Mucosa of descending colon (tissue), 3 donors: ENCODE measurements at regions not wholly inside any gene's neighbourhood (a gene's known extent, or its start where the extent isn't known, plus 50 kb on each side); places are given as distances from the start of the nearest gene placed in this dataset.

ENCODE experiments used
- ATAC-seq: fragments of 200-7000 bp; cut with Tn5 transposase; one replicate; pipeline ENCODE4 v1.9.1; 2020; ENCODE audit warnings: mild to moderate bottlenecking, moderate library complexity
- DNase-seq, 3 donors: peaks; one replicate each; pipeline ENCODE4 v3.0.0-alpha.2; 2020
- H3K36me3 ChIP-seq: fragments of 200-600 bp; one replicate; pipeline ENCODE4 v1.8.0; 2021; ENCODE audit warnings: low read depth, mild to moderate bottlenecking
- H3K4me1 ChIP-seq: fragments of 200-600 bp; one replicate; pipeline ENCODE4 v1.8.0; 2021; ENCODE audit warnings: low read depth, mild to moderate bottlenecking
- H3K4me3 ChIP-seq: fragments of 200-600 bp; one replicate; pipeline ENCODE4 v1.8.0; 2021; ENCODE audit warnings: mild to moderate bottlenecking
- H3K9me3 ChIP-seq: fragments of 200-600 bp; one replicate; pipeline ENCODE4 v1.8.0; 2021; ENCODE audit warnings: mild to moderate bottlenecking
- CTCF ChIP-seq: fragments of 200-600 bp; IDR thresholded peaks from one replicate; pipeline ENCODE4 v1.8.0; 2022; ENCODE audit warnings: antibody characterized with exemption, mild to moderate bottlenecking
- intact Hi-C, 2 donors: fragments of 100-400 bp; cut with DNase I in 1 of 2; cut with micrococcal nuclease in 1 of 2; formaldehyde crosslinking; loops; one replicate each; pipeline versions ENCODE4 v1.11.0 to v1.11.1; 2022; cut with DNase I, micrococcal nuclease
- donor health status: DM: no; HTN: no; CAD: no; lungs with moderate emphysema.
- donor health status: DM: no; HTN: no; CAD: no.
- donor health status: DM: no; HTN: yes; CAD: no.

GRCh38 chr10:23514321-23514720 lies 75.4 kb downstream of the OTUD1 start:
- no peaks in the 10 kb centered on the region for H3K4me1 ChIP-seq
- H3K36me3 ChIP-seq: no peaks in the 10 kb centered on the region
- TF ChIP-seq CTCF: no peak
- DNase-seq (no peak), ATAC-seq (no peak)
- H3K4me3 ChIP-seq: no peak overlapping the region
- intact Hi-C loops: no loop called here
- H3K9me3 ChIP-seq: no peaks in the 10 kb centered on the region

- ATAC-seq (no peak), DNase-seq (no peak)
- Histone ChIP-seq H3K36me3 (no peaks in the 10 kb centered on the region), H3K4me1 (no peaks in the 10 kb centered on the region), H3K9me3 (no peaks in the 10 kb centered on the region), H3K4me3 (no peak overlapping the region)
- TF ChIP-seq CTCF: no peak
- intact Hi-C loops: no loop called here
Measured at GRCh38 chr10:23516530-23516929, 77.7 kb downstream of the OTUD1 start.

- no peak for TF ChIP-seq CTCF
- Histone ChIP-seq H3K36me3 (no peaks in the 10 kb centered on the region), H3K4me1 (no peaks in the 10 kb centered on the region), H3K9me3 (no peaks in the 10 kb centered on the region), H3K4me3 (no peak overlapping the region)
- no peak for DNase-seq
- ATAC-seq: no peak
- intact Hi-C loops: no loop called here
Measured at GRCh38 chr10:23517155-23517554, 78.3 kb downstream of the OTUD1 start.

- Histone ChIP-seq H3K9me3 (no peaks in the 10 kb centered on the region), H3K4me1 (no peaks in the 10 kb centered on the region), H3K4me3 (no peak overlapping the region), H3K36me3 (no peaks in the 10 kb centered on the region)
- no peak for TF ChIP-seq CTCF
- DNase-seq: no peak
- no peak for ATAC-seq
- intact Hi-C loops: no loop called here
Measured at GRCh38 chr10:23521735-23522134, 82.9 kb downstream of the OTUD1 start.

GRCh38 chr10:23522345-23522744 lies 83.5 kb downstream of the OTUD1 start:
- Histone ChIP-seq H3K9me3 (no peaks in the 10 kb centered on the region), H3K36me3 (no peaks in the 10 kb centered on the region), H3K4me3 (no peak overlapping the region), H3K4me1 (no peaks in the 10 kb centered on the region)
- no peak for ATAC-seq
- no peak for TF ChIP-seq CTCF
- no peak for DNase-seq
- intact Hi-C loops: no loop called here

- no peak for TF ChIP-seq CTCF
- no peak for ATAC-seq
- intact Hi-C loops: no loop called here
Measured at GRCh38 chr10:23523251-23523650, 84.4 kb downstream of the OTUD1 start.

More at GRCh38 chr10:23523251-23523650, 84.4 kb downstream of the OTUD1 start:
- no peaks in the 10 kb centered on the region for H3K9me3 ChIP-seq
- no peaks in the 10 kb centered on the region for H3K4me1 ChIP-seq
- no peaks in the 10 kb centered on the region for H3K36me3 ChIP-seq
- H3K4me3 ChIP-seq: no peak overlapping the region
- no peak for DNase-seq
